H54 (cell line): ENCODE measurements at regions not wholly inside any gene's neighbourhood (a gene's known extent, or its start where the extent isn't known, plus 50 kb on each side); places are given as distances from the start of the nearest gene placed in this dataset.
"Not testable (repeated sequence)": the region's sequence is repeated elsewhere in the genome, so short reads cannot be mapped to it uniquely, and the experiment has no call there.

ENCODE experiments used
- DNase-seq: peaks from one replicate; pipeline ENCODE4 v3.0.0; 2011; ENCODE audit warnings: low spot score, mixed read lengths; ENCODE audit not compliant: insufficient read length
- FAIRE-seq: peaks from 3 replicates; lab custom pipeline; 2011; peaks lifted over from hg19 to GRCh38; lab: Jason Lieb, UNC
- POLR2A ChIP-seq: IDR thresholded peaks from 2 replicates; pipeline ENCODE4 v1.6.1; 2011; ENCODE audit warnings: low read depth, mild to moderate bottlenecking, low read length

GRCh38 chr16:29237971-29238370, 168.5 kb downstream of the NPIPB11 start:
- DNase-seq (no peak), FAIRE-seq (no peak)
- no peak for TF ChIP-seq POLR2A

GRCh38 chr16:29237495-29237894, 169.0 kb downstream of the NPIPB11 start:
- not testable (repeated sequence) for FAIRE-seq, DNase-seq

GRCh38 chr16:29237023-29237422, 169.5 kb downstream of the NPIPB11 start:
- FAIRE-seq, DNase-seq: not testable (repeated sequence)

GRCh38 chr16:29235836-29236370, 170.6 kb downstream of the NPIPB11 start:
- FAIRE-seq, result not testable (repeated sequence)

GRCh38 chr16:29234536-29235275, 171.8 kb downstream of the NPIPB11 start:
- not testable (repeated sequence) for FAIRE-seq, DNase-seq

More at GRCh38 chr16:29235836-29236370, 170.6 kb downstream of the NPIPB11 start:
- DNase-seq, result not testable (repeated sequence)

GRCh38 chr16:29233705-29234404, 172.7 kb downstream of the NPIPB11 start:
- not testable (repeated sequence) for FAIRE-seq, DNase-seq

GRCh38 chr16:29232811-29233704, 173.5 kb downstream of the NPIPB11 start:
- no peak for TF ChIP-seq POLR2A
- DNase-seq (no peak), FAIRE-seq (no peak)

- not testable (repeated sequence) for DNase-seq, FAIRE-seq
Observed at GRCh38 chr16:29232160-29232705, 174.3 kb downstream of the NPIPB11 start.

GRCh38 chr16:29231244-29231643, 175.3 kb downstream of the NPIPB11 start:
- no peak for TF ChIP-seq POLR2A
- no peak for FAIRE-seq
- no peak for DNase-seq

GRCh38 chr16:29230671-29231096, 175.8 kb downstream of the NPIPB11 start:
- FAIRE-seq, result no peak
- DNase-seq, result no peak
- TF ChIP-seq POLR2A, result no peak

- not testable (repeated sequence) for FAIRE-seq, DNase-seq
Observed at GRCh38 chr16:29230006-29230668, 176.4 kb downstream of the NPIPB11 start.

GRCh38 chr16:29229616-29230005, 176.9 kb downstream of the NPIPB11 start:
- not testable (repeated sequence) for DNase-seq, FAIRE-seq

- FAIRE-seq, DNase-seq: not testable (repeated sequence)
Observed at GRCh38 chr16:29228664-29229611, 177.6 kb downstream of the NPIPB11 start.

GRCh38 chr16:29227751-29228663, 178.5 kb downstream of the NPIPB11 start:
- FAIRE-seq, DNase-seq: not testable (repeated sequence)
